GM13976 (cell line): ENCODE measurements at regions not wholly inside any gene's neighbourhood (a gene's known extent, or its start where the extent isn't known, plus 50 kb on each side); places are given as distances from the start of the nearest gene placed in this dataset.

Experiments
- DNase-seq: peaks from one replicate; pipeline ENCODE4 v3.0.0; 2012; ENCODE audit warnings: low spot score
- in situ Hi-C: fragments of 300-500 bp; cut with MboI; formaldehyde crosslinking; loops from one replicate; pipeline ENCODE4 v1.12.0; 2022; ENCODE audit warnings: low sequenced_read_pairs, mixed read lengths, inconsistent platforms; ENCODE audit not compliant: unreplicated experiment
- TF ChIP-seq, protein P1 (sequence below): IDR thresholded peaks from 2 replicates; pipeline ENCODE4 v1.5.1; 2012; ENCODE audit warnings: borderline replicate concordance, mild to moderate bottlenecking; ENCODE audit not compliant: insufficient read depth; ENCODE audit errors: extremely low read depth, missing control alignments, control extremely low read depth

- in situ Hi-C loops: no loop called here
- TF ChIP-seq, protein P1, sequence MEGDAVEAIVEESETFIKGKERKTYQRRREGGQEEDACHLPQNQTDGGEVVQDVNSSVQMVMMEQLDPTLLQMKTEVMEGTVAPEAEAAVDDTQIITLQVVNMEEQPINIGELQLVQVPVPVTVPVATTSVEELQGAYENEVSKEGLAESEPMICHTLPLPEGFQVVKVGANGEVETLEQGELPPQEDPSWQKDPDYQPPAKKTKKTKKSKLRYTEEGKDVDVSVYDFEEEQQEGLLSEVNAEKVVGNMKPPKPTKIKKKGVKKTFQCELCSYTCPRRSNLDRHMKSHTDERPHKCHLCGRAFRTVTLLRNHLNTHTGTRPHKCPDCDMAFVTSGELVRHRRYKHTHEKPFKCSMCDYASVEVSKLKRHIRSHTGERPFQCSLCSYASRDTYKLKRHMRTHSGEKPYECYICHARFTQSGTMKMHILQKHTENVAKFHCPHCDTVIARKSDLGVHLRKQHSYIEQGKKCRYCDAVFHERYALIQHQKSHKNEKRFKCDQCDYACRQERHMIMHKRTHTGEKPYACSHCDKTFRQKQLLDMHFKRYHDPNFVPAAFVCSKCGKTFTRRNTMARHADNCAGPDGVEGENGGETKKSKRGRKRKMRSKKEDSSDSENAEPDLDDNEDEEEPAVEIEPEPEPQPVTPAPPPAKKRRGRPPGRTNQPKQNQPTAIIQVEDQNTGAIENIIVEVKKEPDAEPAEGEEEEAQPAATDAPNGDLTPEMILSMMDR: no peak
- DNase-seq: no peak
Measured at GRCh38 chr4:173855015-173855414, 325.0 kb upstream of the HAND2 start.

- TF ChIP-seq, protein P1: no peak
- in situ Hi-C loops: no loop called here
- no peak for DNase-seq
Measured at GRCh38 chr4:173852775-173853174, 322.7 kb upstream of the HAND2 start.

DNA sequence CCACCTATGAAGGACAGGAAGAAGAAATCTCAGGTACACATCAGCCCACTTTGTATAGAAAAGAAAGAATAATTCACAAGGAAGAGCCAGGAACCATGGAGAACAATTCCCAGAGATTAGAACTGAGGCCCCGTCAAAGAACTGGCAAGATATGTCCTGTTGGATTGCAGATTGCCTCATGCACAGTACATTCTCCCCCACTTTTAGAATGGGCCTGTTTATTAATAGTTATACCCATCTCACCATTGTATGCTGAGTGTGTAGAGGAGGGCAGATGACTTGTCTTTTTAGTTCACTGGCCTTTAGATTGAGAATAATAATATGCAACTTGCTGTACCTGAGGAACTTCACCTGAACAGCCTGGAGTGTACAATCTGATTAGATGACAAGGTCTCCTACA is 315.6 kb upstream of the HAND2 start:
- TF ChIP-seq, protein P1: no peak
- in situ Hi-C loops: no loop called here
- DNase-seq: no peak

DNA sequence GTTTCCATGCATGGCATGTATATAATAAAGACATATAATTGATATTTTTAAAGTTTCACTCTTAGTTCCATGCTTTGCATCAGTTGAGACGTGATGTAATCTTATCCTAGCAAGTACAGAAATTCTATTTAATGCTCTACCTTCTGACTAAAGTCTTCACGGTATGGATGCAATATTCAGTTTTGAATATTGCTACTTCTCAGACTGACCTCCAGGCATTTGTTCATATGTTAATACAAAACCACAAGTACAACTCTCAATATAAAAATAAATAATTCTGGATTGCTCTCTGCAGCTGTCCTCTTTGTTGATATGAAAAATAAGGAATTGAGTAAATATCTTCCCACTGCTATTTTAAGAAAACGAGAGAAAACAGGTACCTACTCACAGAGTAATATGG is 309.8 kb upstream of the HAND2 start:
- DNase-seq: no peak
- TF ChIP-seq, protein P1: no peak
- in situ Hi-C loops: no loop called here

- no peak for DNase-seq
- TF ChIP-seq, protein P1: no peak
- in situ Hi-C loops: no loop called here
Measured at GRCh38 chr4:173837517-173837916, 307.5 kb upstream of the HAND2 start.

- DNase-seq: no peak
- in situ Hi-C loops: no loop called here
- TF ChIP-seq, protein P1: no peak
Measured at GRCh38 chr4:173835903-173836302, 305.9 kb upstream of the HAND2 start.

- in situ Hi-C loops: no loop called here
- TF ChIP-seq, protein P1: no peak
- DNase-seq: no peak
Measured at GRCh38 chr4:173834151-173834550, 304.1 kb upstream of the HAND2 start.
